Neutrophil (primary cell): ENCODE measurements at regions not wholly inside any gene's neighbourhood (a gene's known extent, or its start where the extent isn't known, plus 50 kb on each side); places are given as distances from the start of the nearest gene placed in this dataset.

Experiments used
- H3K27ac ChIP-seq: fragments of 200-600 bp; sonication (generic); 2 replicates; pipeline ENCODE4 v1.5.1; 2016; ENCODE audit warnings: mild to moderate bottlenecking, moderate library complexity
- H3K27me3 ChIP-seq: fragments of 200-600 bp; sonication (generic); 2 replicates; pipeline ENCODE4 v1.6.0; 2016; ENCODE audit warnings: mild to moderate bottlenecking
- H3K36me3 ChIP-seq: fragments of 200-600 bp; sonication (generic); 2 replicates; pipeline ENCODE4 v1.5.1; 2017
- H3K4me1 ChIP-seq, 2 experiments: fragments of 200-600 bp in 1 of 2; sonication (generic) in 1 of 2; 1 replicate in 1 of 2; 2 replicates in 1 of 2; pipeline versions ENCODE4 v1.5.1 to v1.6.1; 2013 to 2016; ENCODE audit warnings: low read depth in 1 of 2, low read length in 1 of 2, mild to moderate bottlenecking in 1 of 2, moderate library complexity in 1 of 2; ENCODE audit not compliant: control insufficient read depth in 1 of 2, insufficient read depth in 1 of 2
- H3K4me3 ChIP-seq, 2 experiments: fragments of 200-600 bp in 1 of 2; sonication (generic) in 1 of 2; 1 replicate in 1 of 2; 2 replicates in 1 of 2; pipeline ENCODE4 v1.5.1; 2013 to 2016; ENCODE audit warnings: low read depth in 1 of 2, low read length in 1 of 2, mild to moderate bottlenecking in 1 of 2, moderate library complexity in 1 of 2
- H3K9me3 ChIP-seq: fragments of 200-600 bp; sonication (generic); 2 replicates; pipeline ENCODE4 v1.5.1; 2016
- TF ChIP-seq, protein P1 (sequence below): fragments of 200-600 bp; sonication (generic); IDR thresholded peaks from 2 replicates; pipeline ENCODE4 v1.5.1; 2016; ENCODE audit warnings: antibody characterized with exemption

DNA sequence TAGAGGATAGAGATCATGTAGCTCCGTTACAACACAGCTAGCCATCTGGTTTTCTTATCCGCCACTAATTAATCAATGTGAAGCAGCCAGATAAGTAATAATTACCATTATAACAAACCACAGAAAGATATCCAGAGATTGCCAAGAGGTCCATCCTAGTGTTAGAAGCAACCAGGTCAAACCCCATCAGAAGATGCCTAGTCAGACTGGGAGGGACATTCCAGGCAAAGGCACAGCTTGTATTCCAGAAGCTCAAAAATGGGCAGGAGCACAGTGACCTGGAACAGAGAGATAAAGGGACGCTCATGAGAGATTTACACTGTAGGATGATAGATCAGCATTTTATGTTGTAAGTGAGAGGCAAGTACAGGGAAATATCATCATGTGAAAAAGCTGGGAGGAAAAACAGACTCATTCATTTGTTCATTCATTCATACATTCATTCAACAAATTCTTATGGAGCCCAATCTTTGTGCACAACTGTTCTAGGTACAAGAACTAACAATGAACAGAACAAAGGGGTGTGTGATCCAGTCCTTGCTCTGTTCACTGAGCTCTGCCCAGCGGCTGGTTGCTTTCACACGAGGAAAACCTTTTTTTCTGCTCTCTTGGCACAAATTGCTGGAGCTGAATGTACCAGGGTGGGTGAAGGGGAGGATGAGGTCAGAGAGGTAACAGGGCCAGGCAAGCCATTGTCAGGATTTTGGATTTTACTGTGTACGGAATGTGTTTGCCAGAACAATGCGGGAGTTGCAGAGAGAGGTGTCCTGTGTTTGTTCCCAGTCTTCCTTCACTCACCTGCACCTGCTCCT is 240.8 kb upstream of the FGGY start:
- H3K27me3 ChIP-seq = no peaks in the 10 kb centered on the region
- H3K36me3 ChIP-seq = no peaks in the 10 kb centered on the region
- H3K27ac ChIP-seq = no peak overlapping the region
- H3K4me1 ChIP-seq = no peaks in the 10 kb centered on the region
- H3K4me3 ChIP-seq = no peak overlapping the region
- TF ChIP-seq, protein P1, sequence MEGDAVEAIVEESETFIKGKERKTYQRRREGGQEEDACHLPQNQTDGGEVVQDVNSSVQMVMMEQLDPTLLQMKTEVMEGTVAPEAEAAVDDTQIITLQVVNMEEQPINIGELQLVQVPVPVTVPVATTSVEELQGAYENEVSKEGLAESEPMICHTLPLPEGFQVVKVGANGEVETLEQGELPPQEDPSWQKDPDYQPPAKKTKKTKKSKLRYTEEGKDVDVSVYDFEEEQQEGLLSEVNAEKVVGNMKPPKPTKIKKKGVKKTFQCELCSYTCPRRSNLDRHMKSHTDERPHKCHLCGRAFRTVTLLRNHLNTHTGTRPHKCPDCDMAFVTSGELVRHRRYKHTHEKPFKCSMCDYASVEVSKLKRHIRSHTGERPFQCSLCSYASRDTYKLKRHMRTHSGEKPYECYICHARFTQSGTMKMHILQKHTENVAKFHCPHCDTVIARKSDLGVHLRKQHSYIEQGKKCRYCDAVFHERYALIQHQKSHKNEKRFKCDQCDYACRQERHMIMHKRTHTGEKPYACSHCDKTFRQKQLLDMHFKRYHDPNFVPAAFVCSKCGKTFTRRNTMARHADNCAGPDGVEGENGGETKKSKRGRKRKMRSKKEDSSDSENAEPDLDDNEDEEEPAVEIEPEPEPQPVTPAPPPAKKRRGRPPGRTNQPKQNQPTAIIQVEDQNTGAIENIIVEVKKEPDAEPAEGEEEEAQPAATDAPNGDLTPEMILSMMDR = no peak
- no peaks in the 10 kb centered on the region for H3K9me3 ChIP-seq

DNA sequence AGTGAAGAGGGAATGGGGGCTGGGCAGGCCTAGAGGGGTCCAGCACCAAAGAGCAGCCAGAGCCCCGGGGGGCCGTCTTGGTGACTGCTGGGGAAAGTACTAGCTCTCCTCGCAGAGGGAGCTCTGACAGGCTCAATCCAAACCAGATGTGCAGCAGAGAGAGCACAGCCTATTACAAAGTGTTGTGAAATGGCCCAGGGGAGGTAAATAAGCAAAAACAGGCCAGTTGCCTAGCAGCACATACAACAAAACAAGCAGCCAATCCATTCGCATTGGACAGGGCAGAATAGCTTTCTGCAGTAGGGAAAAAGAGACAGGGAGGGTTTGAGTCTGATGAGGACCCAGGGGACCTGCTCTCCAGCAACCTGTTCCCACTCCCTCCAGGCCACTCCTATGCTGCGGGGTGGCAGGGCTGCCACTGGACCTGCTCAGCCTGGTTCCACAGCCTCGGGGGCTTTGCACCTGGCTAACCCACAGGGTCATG is 239.6 kb upstream of the FGGY start:
- Histone ChIP-seq H3K36me3 (no peaks in the 10 kb centered on the region), H3K4me3 (no peak overlapping the region), H3K27me3 (no peaks in the 10 kb centered on the region), H3K4me1 (no peaks in the 10 kb centered on the region), H3K27ac (no peak overlapping the region), H3K9me3 (no peaks in the 10 kb centered on the region)
- TF ChIP-seq, protein P1 = no peak

DNA sequence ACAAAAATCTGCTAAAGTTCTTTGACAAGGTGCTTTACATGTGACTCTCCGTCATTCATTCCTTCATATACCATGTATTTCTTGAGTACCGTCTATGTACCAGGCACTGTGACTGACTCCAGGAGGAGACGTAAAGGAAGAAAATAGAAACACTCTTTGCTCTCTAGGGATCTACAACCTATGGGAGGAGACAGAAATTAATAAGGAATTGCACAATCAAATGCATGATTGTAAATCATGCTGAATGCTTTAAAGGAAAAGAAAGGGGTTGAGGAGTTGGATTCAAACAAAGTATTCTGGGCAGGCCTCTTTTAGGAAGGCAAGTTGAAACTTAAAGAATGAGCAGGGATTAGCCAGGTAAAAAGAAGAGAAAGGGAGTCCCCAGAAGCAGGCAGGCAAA is 239.1 kb upstream of the FGGY start:
- no peak overlapping the region for H3K27ac ChIP-seq
- no peak overlapping the region for H3K4me3 ChIP-seq
- TF ChIP-seq, protein P1 = no peak

DNA sequence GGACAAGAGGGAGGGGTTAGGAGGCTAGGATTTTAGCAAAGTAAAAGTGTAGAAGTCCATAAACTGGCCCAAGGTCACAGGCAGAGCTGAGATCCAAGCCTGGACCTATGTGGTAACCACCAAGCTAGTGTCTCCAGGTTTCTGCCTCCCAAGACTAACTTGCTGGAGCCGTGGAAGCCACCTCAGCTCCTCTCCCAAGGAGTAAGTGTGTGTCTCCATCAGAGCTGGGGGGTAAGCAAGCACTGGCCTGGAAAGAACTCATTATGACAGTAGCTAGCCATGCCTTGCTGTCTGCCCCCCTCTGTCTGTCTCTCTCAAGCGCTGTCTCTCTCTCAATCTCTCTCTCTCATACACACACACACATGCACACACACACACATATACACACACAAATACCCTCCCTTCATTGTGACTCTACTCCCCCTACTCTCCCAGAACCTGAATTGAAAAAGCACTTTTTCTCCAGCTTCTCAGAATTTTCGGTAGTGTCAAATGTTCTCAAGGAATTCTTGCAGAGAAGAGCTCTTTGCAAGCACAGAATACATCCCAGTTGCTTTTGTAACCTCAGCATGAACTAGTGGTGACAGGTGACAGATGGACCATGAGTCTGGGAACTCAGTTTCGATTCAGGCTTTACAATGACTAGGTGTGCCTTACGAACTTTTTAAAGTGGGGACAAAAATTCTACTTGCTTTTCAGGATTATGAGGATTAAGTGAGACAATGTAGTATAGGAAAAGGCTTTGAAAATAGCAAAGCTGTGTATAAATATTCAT is 238.0 kb upstream of the FGGY start:
- no peak overlapping the region for H3K27ac ChIP-seq
- no peaks in the 10 kb centered on the region for H3K4me1 ChIP-seq
- TF ChIP-seq, protein P1 = no peak

More for the DNA sequence above, 239.1 kb upstream of the FGGY start:
- no peaks in the 10 kb centered on the region for H3K9me3 ChIP-seq
- H3K36me3 ChIP-seq = no peaks in the 10 kb centered on the region
- H3K4me1 ChIP-seq = no peaks in the 10 kb centered on the region
- H3K27me3 ChIP-seq = no peaks in the 10 kb centered on the region

DNA sequence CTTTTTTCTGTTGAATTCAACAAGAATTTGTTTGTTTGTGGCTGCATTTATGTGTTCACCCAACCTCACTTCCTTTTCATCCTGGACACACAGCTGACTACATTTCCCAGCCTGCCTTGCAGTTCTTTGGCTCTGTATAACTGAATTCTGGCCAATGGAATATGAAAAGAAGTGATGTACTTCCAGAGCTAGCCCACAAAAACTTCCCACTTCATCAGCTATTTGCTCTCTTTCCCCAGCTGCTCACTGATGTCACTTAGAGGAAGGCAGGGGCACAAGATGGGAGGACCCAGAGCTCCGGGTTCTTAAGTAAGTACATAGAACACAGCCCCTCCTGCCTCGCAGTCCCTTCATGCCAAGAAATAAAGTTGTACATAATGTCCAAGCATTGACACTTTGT is 235.0 kb upstream of the FGGY start:
- Histone ChIP-seq H3K4me1 (no peaks in the 10 kb centered on the region), H3K9me3 (no peaks in the 10 kb centered on the region), H3K27me3 (no peaks in the 10 kb centered on the region), H3K4me3 (no peak overlapping the region), H3K36me3 (no peaks in the 10 kb centered on the region), H3K27ac (no peak overlapping the region)
- TF ChIP-seq, protein P1 = no peak

More for the DNA sequence above, 238.0 kb upstream of the FGGY start:
- H3K4me3 ChIP-seq = no peak overlapping the region
- no peaks in the 10 kb centered on the region for H3K9me3 ChIP-seq
- no peaks in the 10 kb centered on the region for H3K27me3 ChIP-seq
- no peaks in the 10 kb centered on the region for H3K36me3 ChIP-seq
